GM21390 (cell line): ENCODE measurements at regions not wholly inside any gene's neighbourhood (a gene's known extent, or its start where the extent isn't known, plus 50 kb on each side); places are given as distances from the start of the nearest gene placed in this dataset.
"Not testable (repeated sequence)": the region's sequence is repeated elsewhere in the genome, so short reads cannot be mapped to it uniquely, and the experiment has no call there.

Experiments used
- ATAC-seq: cut with Tn5 transposase; IDR thresholded peaks from one replicate; pipeline ENCODE4 v1.9.1; 2021; ENCODE audit not compliant: unreplicated experiment

GRCh38 chr18:42447688-42448087, 492.7 kb downstream of the PIK3C3 start:
- ATAC-seq: no peak

- no peak for ATAC-seq
Observed at GRCh38 chr18:42458226-42458625, 503.2 kb downstream of the PIK3C3 start.

- no peak for ATAC-seq
Observed at GRCh38 chr18:42459873-42460272, 504.8 kb downstream of the PIK3C3 start.

DNA sequence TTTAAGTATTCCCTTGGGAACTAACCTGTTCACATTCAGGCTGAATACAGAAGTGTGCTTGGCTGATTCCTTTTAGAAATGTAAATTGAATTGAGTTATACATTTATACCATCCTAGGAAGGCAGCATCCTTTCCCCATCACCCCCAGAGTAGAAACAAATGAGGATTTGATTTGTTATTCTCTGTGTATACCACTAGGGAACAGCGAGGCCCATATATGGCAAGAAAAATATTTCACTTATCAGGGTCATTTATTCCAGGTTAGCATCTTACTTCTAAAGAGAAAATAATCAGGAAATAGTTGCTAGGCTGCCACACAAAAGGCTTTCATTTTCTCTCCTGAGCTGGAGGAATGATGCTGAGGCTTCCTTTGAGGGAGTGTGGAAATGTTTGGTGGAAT, 516.9 kb downstream of the PIK3C3 start:
- ATAC-seq: no peak

- no peak for ATAC-seq
Observed at GRCh38 chr18:42473611-42474010, 518.6 kb downstream of the PIK3C3 start.

DNA sequence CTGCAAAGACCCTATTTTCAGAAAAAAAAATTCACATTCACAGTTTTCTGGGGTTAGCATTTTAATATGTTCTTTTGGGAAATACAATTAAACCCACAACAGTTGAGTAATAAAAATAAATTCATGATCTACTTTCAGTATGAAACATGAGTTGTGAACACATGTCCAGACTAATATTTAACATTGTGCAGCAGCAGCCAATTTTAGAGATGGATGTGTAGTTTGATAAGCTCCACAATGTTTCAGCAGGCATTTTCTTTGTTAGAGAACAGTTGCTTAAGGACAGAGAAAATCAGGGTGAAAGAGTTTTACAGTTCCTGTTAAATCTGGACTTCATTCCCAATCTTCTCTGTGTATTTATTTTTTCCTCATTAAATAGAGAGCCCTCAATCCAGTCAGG, 519.5 kb downstream of the PIK3C3 start:
- no peak for ATAC-seq

GRCh38 chr18:42475157-42475556, 520.1 kb downstream of the PIK3C3 start:
- no peak for ATAC-seq

- no peak for ATAC-seq
Observed at GRCh38 chr18:42477267-42477666, 522.2 kb downstream of the PIK3C3 start.

- ATAC-seq: no peak
Observed at GRCh38 chr18:42480441-42480840, 525.4 kb downstream of the PIK3C3 start.

GRCh38 chr18:42484648-42485047, 529.6 kb downstream of the PIK3C3 start:
- no peak for ATAC-seq

DNA sequence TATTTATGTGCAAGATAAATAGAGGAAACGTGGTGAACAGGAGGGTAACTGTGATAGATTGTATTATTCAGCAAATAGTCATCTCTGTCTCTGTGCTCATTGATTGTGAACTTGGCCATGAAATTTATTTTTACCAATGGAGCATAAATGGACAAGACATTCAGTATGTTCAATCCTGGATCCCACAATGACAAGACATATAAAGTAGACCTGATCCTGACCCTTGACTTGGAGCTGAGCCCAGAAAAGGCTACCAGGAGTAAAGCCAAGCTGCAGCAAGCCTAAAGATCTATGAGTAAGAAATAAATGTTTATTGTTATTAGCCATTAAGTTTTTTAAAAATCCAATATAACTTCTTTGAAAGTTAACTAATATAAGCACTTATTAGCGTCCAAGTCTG, 531.2 kb downstream of the PIK3C3 start:
- ATAC-seq: no peak

DNA sequence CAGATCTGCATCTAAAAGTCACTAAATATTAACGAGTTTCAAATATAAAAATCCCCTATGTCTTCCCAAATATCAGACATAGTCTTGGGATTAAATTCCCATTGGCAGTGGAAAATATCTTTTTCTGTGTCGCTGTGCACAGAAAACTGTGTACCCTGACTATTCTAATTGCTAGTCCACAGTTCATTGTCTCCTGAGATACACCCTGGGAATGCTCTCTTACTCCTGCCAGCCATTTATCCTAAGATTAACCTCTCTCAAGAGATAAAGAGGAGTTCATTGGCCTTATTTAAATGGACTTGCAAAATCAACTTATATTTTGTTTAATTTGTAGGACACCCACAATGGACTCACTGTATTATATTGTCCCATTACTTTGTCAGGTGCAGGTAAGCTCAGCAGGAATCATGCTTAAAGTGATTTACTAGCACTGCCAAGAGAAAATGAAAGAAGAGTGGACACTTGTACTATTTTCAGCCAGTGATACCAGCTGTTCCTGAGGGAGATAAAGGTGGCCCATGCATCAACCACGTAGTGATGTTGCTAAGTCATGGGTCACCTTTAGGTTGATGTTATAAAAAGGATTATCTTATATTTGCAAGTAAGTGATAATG, 553.8 kb downstream of the PIK3C3 start:
- no peak for ATAC-seq

- peak; percentile 69 for ATAC-seq
Observed at GRCh38 chr18:42509750-42510415, 554.8 kb downstream of the PIK3C3 start.

DNA sequence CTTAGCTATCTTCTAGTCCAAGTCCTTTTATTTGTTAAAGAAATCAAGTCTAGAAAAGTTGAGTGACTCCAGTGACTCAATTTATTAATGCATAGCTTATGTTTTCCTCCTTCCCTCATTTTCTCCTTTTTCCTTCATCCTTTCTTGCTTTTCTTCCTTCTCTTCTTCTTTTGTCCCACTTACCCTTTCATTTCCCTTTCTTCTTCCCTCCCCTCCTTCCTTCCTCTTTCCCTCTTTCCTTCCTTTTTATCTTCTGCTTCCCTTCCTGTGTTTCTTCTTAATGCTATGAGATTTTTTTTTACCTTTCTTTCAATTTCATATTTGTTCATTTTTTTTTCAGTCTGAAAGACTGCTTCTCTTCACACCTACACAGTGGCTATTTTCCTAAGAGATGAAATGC, 555.5 kb downstream of the PIK3C3 start:
- no peak for ATAC-seq

DNA sequence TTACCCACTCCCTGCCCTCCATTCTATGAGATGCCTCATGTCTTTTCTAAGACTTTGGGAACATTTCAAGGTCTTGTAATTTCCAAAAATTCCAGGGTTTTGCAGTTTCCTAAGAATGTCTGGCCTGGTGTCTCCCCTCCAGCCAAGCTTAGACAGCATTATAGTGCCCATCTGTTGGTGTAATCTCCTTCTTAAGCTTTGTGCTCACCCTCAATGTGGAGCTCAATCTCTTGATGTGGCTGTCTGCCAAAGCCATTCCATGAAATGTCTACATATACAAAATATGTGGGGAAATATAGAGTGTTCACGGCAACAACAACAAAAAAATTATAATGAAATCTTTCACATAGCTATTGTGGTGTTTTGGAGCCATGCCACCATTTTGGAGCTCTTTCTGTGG, 558.4 kb downstream of the PIK3C3 start:
- no peak for ATAC-seq

DNA sequence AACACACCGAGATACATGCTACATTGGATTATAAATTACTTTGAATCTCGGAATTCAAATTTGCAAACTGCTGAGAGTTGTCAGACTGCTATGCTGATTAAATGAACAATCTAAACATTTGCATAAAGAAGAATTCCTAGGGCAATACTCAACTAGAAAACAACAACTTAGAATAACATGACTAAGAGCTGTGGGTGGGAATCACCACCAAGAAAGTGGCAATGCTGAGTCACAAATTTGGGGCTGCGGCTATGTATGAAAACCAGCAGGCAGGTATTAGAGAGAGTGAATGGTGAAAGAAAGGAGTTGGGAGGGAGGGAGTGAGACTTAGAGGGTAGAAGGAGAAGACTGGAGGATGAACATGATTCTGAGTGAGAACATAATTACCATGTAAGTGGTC, 559.5 kb downstream of the PIK3C3 start:
- ATAC-seq: no peak

- ATAC-seq: no peak
Observed at GRCh38 chr18:42517896-42518295, 562.9 kb downstream of the PIK3C3 start.

DNA sequence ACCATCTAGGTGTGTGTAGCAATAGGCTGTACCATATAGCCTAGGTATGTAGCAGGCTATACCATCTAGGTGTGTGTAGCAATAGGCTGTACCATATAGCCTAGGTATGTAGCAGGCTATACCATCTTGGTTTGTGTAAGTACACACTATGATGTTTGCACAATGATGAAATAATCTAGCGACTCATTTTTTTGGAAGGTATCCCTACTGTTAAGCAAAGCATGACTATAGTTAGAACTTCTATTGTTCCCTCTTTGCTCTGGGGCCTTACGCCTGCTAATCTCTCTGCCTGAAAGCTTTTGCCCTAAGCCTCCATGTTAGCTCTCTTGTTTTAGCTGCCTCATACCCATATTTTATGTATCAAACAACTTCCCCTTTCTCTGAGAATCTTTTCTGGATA, 563.3 kb downstream of the PIK3C3 start:
- not testable (repeated sequence) for ATAC-seq

- no peak for ATAC-seq
Observed at GRCh38 chr18:42520138-42520537, 565.1 kb downstream of the PIK3C3 start.

DNA sequence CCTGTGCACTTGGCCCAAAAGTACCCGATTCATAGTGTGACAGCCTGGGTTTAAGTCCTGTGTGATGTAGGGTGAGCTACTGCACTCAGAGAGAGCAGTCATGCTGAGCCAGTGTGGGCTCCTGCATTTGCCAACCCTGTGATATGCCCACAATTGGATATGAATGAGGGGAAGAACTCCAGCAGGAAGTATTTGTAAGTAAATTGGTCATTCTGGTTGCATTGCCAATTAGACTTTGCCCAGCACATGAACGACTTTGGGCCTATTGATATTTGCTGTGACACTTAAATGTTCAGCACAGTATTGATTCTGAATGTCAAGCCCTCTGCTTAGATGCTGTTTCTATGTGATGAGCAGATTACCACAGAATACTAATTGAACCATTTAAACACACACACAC, 570.9 kb downstream of the PIK3C3 start:
- ATAC-seq: no peak

GRCh38 chr18:42527766-42528165, 572.7 kb downstream of the PIK3C3 start:
- no peak for ATAC-seq

DNA sequence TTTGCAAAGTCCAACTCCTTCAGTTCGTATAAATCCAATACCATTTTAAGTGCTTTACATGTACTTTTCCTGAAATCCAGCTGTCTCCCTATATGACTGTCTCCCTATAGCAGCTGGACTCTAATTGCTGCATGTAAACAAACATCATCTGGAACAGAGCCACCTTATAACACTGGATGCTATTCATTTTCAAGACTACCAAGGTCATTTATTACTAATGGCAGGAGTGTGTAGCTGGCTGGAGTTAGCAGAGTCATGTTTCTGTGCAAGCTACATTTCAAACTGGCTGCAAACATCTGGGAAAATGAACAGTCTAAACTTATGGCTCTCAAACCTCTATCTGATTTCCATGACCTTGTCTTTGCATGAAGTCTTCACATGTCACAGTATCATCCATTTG, 575.2 kb downstream of the PIK3C3 start:
- ATAC-seq: no peak

DNA sequence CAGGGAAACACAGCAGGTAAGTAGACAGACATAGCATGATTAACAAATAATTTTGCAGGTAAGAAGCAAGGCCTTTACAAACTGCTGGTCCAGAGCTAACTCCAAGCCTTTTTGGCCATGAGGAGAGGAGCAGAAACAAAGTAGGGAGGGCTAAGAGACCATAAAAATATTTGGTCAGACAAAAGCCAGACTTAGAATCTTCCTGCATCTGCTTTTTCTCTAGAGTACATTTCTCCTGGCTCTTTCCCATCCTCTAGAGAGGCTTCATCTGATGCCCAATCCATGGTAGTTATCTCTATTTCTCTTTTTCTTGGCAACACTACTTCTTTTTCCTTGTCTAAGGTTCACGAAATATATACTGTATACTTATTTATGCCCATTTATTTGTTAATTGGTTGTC, 577.1 kb downstream of the PIK3C3 start:
- no peak for ATAC-seq
